ENCODE measurements at regions not wholly inside any gene's neighbourhood (a gene's known extent, or its start where the extent isn't known, plus 50 kb on each side); places are given as distances from the start of the nearest gene placed in this dataset.

DNA sequence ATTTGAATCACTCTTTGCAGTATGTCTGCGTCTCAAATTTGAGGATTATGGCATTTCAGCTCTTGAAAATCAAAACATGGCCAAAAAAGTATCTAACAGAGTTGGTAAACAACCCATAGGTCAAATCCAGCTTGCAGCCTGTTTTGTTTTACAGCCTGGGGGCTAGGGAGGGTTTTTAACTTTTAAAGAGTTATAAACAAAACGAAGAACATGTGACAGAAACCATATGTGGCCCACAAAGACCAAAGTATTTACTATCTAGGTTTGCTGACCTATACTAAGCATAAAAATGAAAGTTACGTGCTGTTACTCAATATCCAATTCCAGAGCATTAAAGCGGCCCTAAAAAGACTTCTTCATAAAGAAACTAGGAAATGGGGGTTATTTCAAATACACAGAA, 55.5 kb upstream of the STARD3NL start:
- Mint-ChIP-seq H3K27ac (no peak overlapping the region), H3K4me3 (no peak overlapping the region), H3K27me3 (peaks cover 10 to 23% of the 10 kb centered on the region in 2 donors), H3K9me3 (peaks cover 0 to 6% of the 10 kb centered on the region in 2 donors), H3K36me3 (peaks cover 0 to 3% of the 10 kb centered on the region in 2 donors), H3K4me1 (no peaks in the 10 kb centered on the region)
- ATAC-seq (replicated peaks) = no peak
- no peak for DNase-seq

DNA sequence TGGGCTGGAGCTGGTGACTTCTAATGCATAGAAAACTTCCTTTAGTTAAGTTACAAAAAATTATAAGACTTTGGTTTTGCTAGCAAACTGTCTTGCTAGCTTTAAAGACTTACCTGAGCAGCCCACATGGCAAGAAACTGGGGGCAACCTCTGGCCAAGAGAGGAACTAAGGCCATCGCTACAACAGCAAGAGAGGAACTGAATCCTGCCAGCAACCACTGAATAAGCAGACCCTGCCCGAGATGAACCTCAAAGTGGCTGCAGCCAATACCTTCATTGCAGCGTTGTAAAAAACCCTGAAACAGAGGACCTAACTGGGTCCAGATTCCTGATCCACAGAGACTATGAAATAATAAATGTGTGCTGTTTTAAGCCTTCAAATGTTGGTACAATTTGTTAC, 54.6 kb upstream of the STARD3NL start:
- ATAC-seq (replicated peaks) (peak; percentile 42 to 75), DNase-seq (no peak)
- Mint-ChIP-seq H3K27ac (no peak overlapping the region), H3K4me3 (no peak overlapping the region), H3K27me3 (peaks cover 3 to 15% of the 10 kb centered on the region in 2 donors), H3K36me3 (peaks cover 0 to 3% of the 10 kb centered on the region in 2 donors), H3K9me3 (peaks cover 0 to 6% of the 10 kb centered on the region in 2 donors), H3K4me1 (peaks cover 0 to 2% of the 10 kb centered on the region in 2 donors)

DNA sequence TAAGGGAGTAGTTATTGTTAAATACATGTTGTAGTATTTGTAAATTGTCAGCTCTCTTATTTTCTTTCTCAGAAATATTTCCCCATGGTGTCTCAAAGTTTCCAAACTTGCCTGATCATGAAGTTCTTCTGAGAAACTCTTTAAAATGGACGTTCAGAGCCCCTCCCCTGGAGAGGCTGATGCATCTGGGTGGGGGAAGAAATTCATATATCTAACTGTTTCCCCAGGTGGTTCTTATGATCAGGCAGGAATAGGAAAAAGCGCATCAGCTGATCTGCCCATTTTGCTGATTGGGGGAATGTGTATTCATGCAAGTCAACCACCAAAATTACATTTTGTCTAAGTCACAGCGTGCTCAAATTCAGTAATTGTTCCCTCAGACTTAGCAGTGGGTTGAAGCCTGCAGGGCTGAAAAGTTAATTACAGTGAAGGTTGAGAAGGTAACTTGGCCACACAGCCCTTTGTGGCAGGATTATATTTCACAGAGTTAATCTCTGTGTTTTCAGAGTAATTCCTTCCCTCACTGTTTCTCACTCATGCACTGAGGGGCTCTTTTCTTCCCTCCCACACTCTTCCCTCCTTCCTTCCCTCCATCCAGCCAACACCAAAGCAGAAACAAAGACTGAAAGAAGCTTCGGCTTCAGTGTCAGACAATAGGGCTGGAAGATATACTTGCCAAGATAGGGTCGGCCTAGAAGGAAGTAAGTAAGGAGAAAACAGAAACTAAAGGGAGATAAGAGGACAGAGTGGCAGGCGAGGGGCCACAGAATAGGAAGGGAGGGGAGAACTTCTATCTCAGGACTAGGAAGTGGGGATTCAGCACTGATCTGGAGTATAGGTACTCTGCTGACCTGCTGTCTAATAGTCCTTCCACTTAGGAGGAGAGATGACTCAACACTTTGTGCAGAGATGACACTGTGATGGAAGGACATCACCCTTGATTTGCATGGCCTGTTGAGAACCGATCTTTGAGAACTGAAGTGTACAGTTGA, 50.5 kb upstream of the STARD3NL start:
- DNase-seq = no peak
- Mint-ChIP-seq H3K4me1 (peaks cover 0 to 2% of the 10 kb centered on the region in 2 donors), H3K27ac (no peak overlapping the region), H3K9me3 (no peaks in the 10 kb centered on the region), H3K4me3 (no peak overlapping the region), H3K36me3 (no peaks in the 10 kb centered on the region), H3K27me3 (peaks cover 0 to 12% of the 10 kb centered on the region in 2 donors)
- ATAC-seq (replicated peaks) = no peak

Measured in stimulated activated naive B cell treated with anti-CD40 and anti-IgM and Interleukin-4, amounts not matched to agents 10 μg/mL and 1 μg/mL and 100 μg/mL, for 72 hours (primary cell).